Uterus (tissue), 3 donors: ENCODE measurements at regions not wholly inside any gene's neighbourhood (a gene's known extent, or its start where the extent isn't known, plus 50 kb on each side); places are given as distances from the start of the nearest gene placed in this dataset.
"Not testable (repeated sequence)": the region's sequence is repeated elsewhere in the genome, so short reads cannot be mapped to it uniquely, and the experiment has no call there.

Experiments
- DNase-seq, 2 donors: peaks; one replicate each; pipeline ENCODE4 v3.0.0-alpha.2; 2019 to 2020
- H3K27ac ChIP-seq, 2 donors: fragments of 200-600 bp; sonication (generic); 1 replicate in 1 of 2; 2 replicates in 1 of 2; pipeline ENCODE4 v1.5.1; 2016 to 2018
- H3K27me3 ChIP-seq, 2 donors: fragments of 200-600 bp; sonication (generic); one replicate each; pipeline ENCODE4 v1.5.1; 2018 to 2019; ENCODE audit warnings: control low read depth in 1 of 2
- H3K36me3 ChIP-seq, 2 donors: fragments of 200-600 bp; sonication (generic); one replicate each; pipeline ENCODE4 v1.5.1; 2019; ENCODE audit warnings: control low read depth in 1 of 2
- H3K4me1 ChIP-seq, 2 donors: fragments of 200-600 bp; sonication (generic); one replicate each; pipeline ENCODE4 v1.5.1; 2018 to 2019; ENCODE audit warnings: control low read depth in 1 of 2
- H3K4me3 ChIP-seq, 2 donors: fragments of 200-600 bp; sonication (generic); 1 replicate in 1 of 2; 2 replicates in 1 of 2; pipeline ENCODE4 v1.5.1; 2018 to 2019; ENCODE audit warnings: mild to moderate bottlenecking in 1 of 2
- H3K9me3 ChIP-seq, 2 donors: fragments of 200-600 bp; sonication (generic); one replicate each; pipeline ENCODE4 v1.5.1; 2019; ENCODE audit warnings: control low read depth in 1 of 2
- CTCF ChIP-seq, 4 experiments: fragments of 200-600 bp in 2 of 4; fragments of 450-650 bp in 2 of 4; sonication (generic) in 2 of 4; IDR thresholded peaks; one replicate each; pipeline ENCODE4 v1.5.1; 2016 to 2019; ENCODE audit warnings: antibody characterized with exemption in 4 of 4, mild to moderate bottlenecking in 2 of 4, moderate library complexity in 1 of 4
- POLR2A ChIP-seq, 2 donors: fragments of 450-650 bp; IDR thresholded peaks; one replicate each; pipeline ENCODE4 v1.6.1; 2016; ENCODE audit warnings: antibody characterized with exemption in 2 of 2, mild to moderate bottlenecking in 1 of 2, moderate library complexity in 1 of 2
- intact Hi-C: fragments of 100-400 bp; cut with DNase I; formaldehyde crosslinking; loops from one replicate; pipeline ENCODE4 v1.15.1; 2023; ENCODE audit warnings: low total_unique reads
- donor health status: DM: yes; HTN: yes; CAD: no.

GRCh38 chr6:115514656-115515055, 546.0 kb downstream of the FRK start:
- H3K4me3 ChIP-seq, result no peak overlapping the region
- TF ChIP-seq CTCF (IDR thresholded peaks at IDR 0.05) (no peak), POLR2A (IDR thresholded peaks at IDR 0.05) (no peak)
- no peaks in the 10 kb centered on the region for H3K36me3 ChIP-seq
- H3K27ac ChIP-seq, result no peak overlapping the region
- H3K4me1 ChIP-seq, result no peaks in the 10 kb centered on the region
- no peaks in the 10 kb centered on the region for H3K9me3 ChIP-seq
- intact Hi-C loops, result no loop called here
- DNase-seq, result no peak
- no peaks in the 10 kb centered on the region for H3K27me3 ChIP-seq

DNA sequence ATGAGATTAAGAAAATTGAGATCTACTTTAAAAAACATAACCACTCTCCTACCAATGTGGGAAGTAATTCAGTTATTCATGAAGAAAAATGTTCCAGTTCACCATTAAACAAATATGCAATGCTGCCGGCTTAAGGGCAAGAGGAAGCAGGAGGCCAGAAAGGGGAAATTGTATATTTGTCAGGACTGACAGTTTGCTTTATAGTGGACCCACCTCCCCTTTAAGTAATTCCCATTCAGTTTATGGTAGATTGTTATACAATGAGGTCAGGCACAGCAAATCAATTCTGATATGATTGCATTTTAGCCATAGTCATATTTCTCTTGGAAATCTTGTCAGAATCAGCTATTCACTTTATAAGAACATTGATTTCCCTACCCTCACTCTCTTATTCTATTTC, 547.8 kb downstream of the FRK start:
- intact Hi-C loops, result no loop called here
- no peaks in the 10 kb centered on the region for H3K9me3 ChIP-seq

DNA sequence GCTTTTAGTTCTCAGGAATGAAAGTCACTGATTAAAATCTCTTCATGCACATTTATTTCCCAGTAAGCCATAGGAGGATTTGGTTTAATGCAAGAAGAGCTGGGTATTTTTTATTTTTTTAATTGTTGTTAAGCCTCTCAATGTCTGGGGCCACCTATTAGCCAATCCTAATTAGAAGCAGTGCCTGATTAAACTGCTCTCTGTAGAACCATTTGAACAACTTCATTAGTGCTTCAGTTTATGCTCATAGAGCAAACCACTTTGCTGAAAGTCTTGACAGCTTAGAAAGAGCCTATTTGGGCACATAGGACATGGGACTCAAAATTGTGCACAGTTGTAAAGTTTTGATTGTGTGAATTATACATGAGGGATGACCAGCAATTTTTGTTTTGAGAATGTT, 548.9 kb downstream of the FRK start:
- intact Hi-C loops, result no loop called here
- Histone ChIP-seq H3K36me3 (no peaks in the 10 kb centered on the region), H3K9me3 (no peaks in the 10 kb centered on the region), H3K27ac (no peak overlapping the region), H3K4me3 (no peak overlapping the region), H3K27me3 (no peaks in the 10 kb centered on the region), H3K4me1 (no peaks in the 10 kb centered on the region)
- no peak for DNase-seq
- TF ChIP-seq CTCF (IDR thresholded peaks at IDR 0.05) (no peak), POLR2A (IDR thresholded peaks at IDR 0.05) (no peak)

More for the DNA sequence above, 547.8 kb downstream of the FRK start:
- Histone ChIP-seq H3K4me1 (no peaks in the 10 kb centered on the region), H3K36me3 (no peaks in the 10 kb centered on the region), H3K27ac (no peak overlapping the region), H3K27me3 (no peaks in the 10 kb centered on the region), H3K4me3 (no peak overlapping the region)
- no peak for DNase-seq
- TF ChIP-seq CTCF (IDR thresholded peaks at IDR 0.05) (no peak), POLR2A (IDR thresholded peaks at IDR 0.05) (no peak)

DNA sequence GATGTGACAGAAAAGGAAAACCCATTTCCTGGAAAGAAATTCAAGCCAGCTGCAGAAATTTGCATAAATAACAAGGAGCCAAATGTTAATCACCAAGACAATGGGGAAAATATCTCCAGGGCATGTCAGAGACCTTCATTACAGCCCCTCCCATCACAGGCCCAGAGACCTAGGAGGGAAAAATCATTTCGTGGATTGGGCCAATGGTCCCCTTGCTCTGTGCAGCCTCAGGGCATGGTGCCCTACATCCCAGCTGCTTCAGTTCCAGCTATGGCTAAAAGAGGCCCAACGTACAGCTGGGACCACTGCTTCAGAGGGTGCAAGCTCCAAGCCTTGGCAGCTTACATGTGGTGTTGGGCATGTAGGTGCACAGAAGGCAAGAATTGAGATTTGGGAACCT, 558.3 kb downstream of the FRK start:
- H3K27ac ChIP-seq, DNase-seq, H3K9me3 ChIP-seq, intact Hi-C loops, H3K36me3 ChIP-seq, H3K27me3 ChIP-seq, H3K4me3 ChIP-seq, H3K4me1 ChIP-seq: not testable (repeated sequence)

DNA sequence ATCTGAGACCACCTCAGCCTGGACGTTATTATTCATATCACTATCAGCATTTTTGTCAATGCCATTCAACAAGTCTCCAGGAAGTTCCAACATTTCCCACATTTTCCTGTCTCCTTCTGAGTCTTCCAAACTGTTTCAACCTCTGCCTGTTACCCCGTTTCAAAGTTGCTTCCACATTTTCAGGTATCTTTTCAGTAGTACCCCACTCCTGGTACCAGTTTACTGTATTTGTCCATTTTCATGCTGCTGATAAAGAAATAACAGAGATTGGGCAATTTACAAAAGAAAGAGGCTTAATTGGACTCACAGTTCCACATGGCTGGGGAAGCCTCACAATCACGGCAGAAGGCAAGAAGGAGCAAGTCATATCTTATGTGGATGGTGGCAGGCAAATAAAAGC, 565.5 kb downstream of the FRK start:
- intact Hi-C loops, result no loop called here
- Histone ChIP-seq H3K27ac (no peak overlapping the region), H3K36me3 (no peaks in the 10 kb centered on the region), H3K4me1 (no peaks in the 10 kb centered on the region), H3K4me3 (no peak overlapping the region), H3K27me3 (no peaks in the 10 kb centered on the region), H3K9me3 (no peaks in the 10 kb centered on the region)
- no peak for TF ChIP-seq POLR2A (IDR thresholded peaks at IDR 0.05)
- no peak for TF ChIP-seq CTCF (IDR thresholded peaks at IDR 0.05)
- DNase-seq, result no peak

DNA sequence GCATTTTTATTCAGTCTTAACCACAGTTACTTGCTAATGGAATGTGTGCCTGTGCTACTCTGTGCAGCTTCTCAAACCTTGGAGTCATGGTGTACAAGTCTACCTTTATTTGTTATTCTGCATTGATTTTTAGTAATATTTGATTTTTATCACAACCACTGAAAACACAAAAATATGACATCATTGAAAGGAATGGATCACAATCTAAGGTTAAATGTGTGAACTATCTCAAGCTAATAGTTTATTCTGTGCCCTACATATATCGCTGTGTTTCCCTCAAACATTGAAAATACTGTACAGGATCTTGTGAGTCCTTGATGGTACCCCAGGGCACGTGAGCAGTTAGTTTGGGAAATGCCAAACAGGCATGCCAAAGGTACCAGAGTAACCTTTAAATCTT, 573.4 kb downstream of the FRK start:
- DNase-seq, result no peak
- no peak overlapping the region for H3K27ac ChIP-seq
- no peak overlapping the region for H3K4me3 ChIP-seq
- H3K27me3 ChIP-seq, result no peaks in the 10 kb centered on the region
- H3K9me3 ChIP-seq, result no peaks in the 10 kb centered on the region
- H3K4me1 ChIP-seq, result no peaks in the 10 kb centered on the region
- intact Hi-C loops, result no loop called here
- no peaks in the 10 kb centered on the region for H3K36me3 ChIP-seq
- TF ChIP-seq POLR2A (IDR thresholded peaks at IDR 0.05) (no peak), CTCF (IDR thresholded peaks at IDR 0.05) (no peak)
